Pancreas (tissue), 10 donors: ENCODE measurements at regions not wholly inside any gene's neighbourhood (a gene's known extent, or its start where the extent isn't known, plus 50 kb on each side); places are given as distances from the start of the nearest gene placed in this dataset.

ENCODE experiments used
- ATAC-seq, 4 donors: fragments of 200-7000 bp; cut with Tn5 transposase; one replicate each; pipeline versions ENCODE4 v1.8.0 to v1.9.1; 2020; ENCODE audit warnings: mild to moderate bottlenecking in 4 of 4, moderate library complexity in 4 of 4
- DNase-seq, 6 donors: peaks; one replicate each; pipeline ENCODE4 v3.0.0-alpha.2; 2020
- FAIRE-seq: peaks from 2 replicates; lab custom pipeline; 2012; peaks lifted over from hg19 to GRCh38; lab: Jason Lieb, UNC
- H3K27ac ChIP-seq, 4 donors: fragments of 200-600 bp; sonication (generic); 1 replicate in 3 of 4; 2 replicates in 1 of 4; pipeline versions ENCODE4 v1.5.0 to v1.8.0; 2020
- H3K27me3 ChIP-seq, 4 donors: fragments of 200-600 bp; one replicate each; pipeline ENCODE4 v1.8.0; 2021
- H3K36me3 ChIP-seq, 3 donors: fragments of 200-600 bp; sonication (generic) in 1 of 3; one replicate each; pipeline versions ENCODE4 v1.5.0 to v1.8.0; 2020 to 2021
- H3K4me1 ChIP-seq, 3 donors: fragments of 200-600 bp; one replicate each; pipeline ENCODE4 v1.8.0; 2021
- H3K4me3 ChIP-seq, 4 donors: fragments of 200-600 bp; sonication (generic) in 2 of 4; one replicate each; pipeline versions ENCODE4 v1.5.0 to v1.8.0; 2020 to 2021
- H3K9me3 ChIP-seq, 4 donors: fragments of 200-600 bp; one replicate each; pipeline ENCODE4 v1.8.0; 2021
- CTCF ChIP-seq, 4 donors: fragments of 200-600 bp; sonication (generic) in 3 of 4; IDR thresholded peaks; one replicate each; pipeline versions ENCODE4 v1.5.0 to v1.8.0; 2021; ENCODE audit warnings: antibody characterized with exemption in 4 of 4
- WGBS, 2 donors: extraction: QIAGEN DNeasy Blood & Tissue Kit; methylation state at CpG; one replicate each; pipeline ENCODE4 v1.1.7; 2013; 5-methylcytosine and 5-hydroxymethylcytosine counted together
- intact Hi-C, 3 donors: fragments of 100-400 bp; cut with DNase I; formaldehyde crosslinking; loops; one replicate each; pipeline versions ENCODE4 v1.11.1 to v1.14.2; 2022
- donor health status: healthy with polysubstance abuse.
- donor health status: DM: no; HTN: no; CAD: no; lungs with moderate emphysema.
- donor health status: DM: no; HTN: no; CAD: no.
- donor health status: control.
- donor health status: control.
- donor health status: Bipolar disorder and iron deficiency.
- donor health status: DM: yes; HTN: yes; CAD: no.
- donor health status: DM: no; HTN: no; CAD: no.
- donor health status: DM: no; HTN: no; CAD: no.
- donor health status: DM: yes; HTN: yes; CAD: no.

DNA sequence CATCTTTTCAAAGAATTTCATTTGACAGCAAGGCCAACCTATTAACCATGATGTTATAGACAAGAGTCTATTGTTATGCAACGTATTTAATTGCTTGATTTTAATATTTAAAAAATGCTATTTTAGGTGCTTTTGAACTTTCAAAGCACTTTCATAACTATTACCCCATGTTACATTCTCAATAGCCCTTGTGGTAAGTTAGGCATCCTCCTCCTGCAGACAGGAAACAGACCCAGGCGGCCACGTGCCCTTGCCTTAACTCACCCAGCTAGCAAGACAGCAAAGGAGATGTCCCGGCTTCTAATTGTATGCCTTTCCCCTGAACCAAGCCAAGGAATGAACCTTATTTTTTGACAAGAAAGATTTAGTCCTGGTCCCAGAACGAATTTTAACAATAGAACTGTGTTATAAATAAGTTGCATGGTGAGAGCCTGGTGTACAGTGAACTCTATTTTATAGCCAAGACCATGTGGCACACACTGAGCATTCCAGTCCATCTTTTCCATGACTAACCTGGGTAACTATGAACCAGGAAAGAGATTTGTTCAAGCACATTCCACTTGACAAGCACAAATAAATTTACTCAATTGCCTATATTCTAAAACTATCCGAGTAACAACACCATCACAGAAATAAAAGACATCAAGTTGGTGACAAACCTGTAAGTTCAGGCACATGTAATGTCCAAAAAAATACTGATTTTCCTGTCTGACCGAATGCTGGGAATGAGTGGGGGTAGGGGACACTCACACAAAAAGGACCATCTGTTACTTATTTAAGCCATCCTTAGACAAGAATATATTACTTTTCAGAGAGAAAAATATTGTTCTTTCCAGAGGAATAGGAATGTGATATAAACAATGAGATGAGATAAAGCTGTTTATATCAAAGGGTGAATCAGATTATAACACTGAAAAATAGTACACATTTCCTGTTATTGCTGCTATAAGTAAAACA is 163.0 kb downstream of the EFNB2 start:
- H3K9me3 ChIP-seq, result no peaks in the 10 kb centered on the region
- FAIRE-seq (no peak), DNase-seq (no peak), ATAC-seq (no peak)
- H3K27ac ChIP-seq, result no peak overlapping the region
- intact Hi-C loops, result no loop called here
- no peaks in the 10 kb centered on the region for H3K27me3 ChIP-seq
- WGBS, 2 donors, result 59 to 65% methylated on average over 7 of the region's 7 CpGs
- H3K4me3 ChIP-seq, result no peak overlapping the region
- no peaks in the 10 kb centered on the region for H3K4me1 ChIP-seq
- TF ChIP-seq CTCF (IDR thresholded peaks at IDR 0.05), result no peak
- no peaks in the 10 kb centered on the region for H3K36me3 ChIP-seq

DNA sequence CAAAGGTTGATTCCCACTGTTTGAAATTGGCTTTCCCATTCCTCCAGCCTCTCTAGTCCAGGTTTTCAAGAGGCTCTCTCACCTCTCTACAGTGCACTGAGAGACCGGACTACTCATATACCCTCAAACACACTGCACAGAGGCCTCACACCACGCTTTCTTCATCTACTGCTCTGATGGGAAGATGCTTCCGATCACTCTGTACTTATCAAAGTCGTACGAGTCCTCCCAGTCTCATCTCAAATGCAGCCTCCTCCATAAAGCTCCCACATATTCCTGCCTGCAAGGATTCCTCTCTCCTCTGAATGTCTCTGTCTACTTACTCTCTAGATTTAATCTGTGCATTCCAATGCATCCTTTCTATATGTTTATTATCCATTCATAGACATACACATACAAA is 164.4 kb downstream of the EFNB2 start:
- Histone ChIP-seq H3K36me3 (no peaks in the 10 kb centered on the region), H3K9me3 (no peaks in the 10 kb centered on the region), H3K27ac (no peak overlapping the region), H3K27me3 (no peaks in the 10 kb centered on the region), H3K4me1 (no peaks in the 10 kb centered on the region), H3K4me3 (no peak overlapping the region)
- ATAC-seq, result no peak
- no peak for FAIRE-seq
- WGBS, 2 donors, result 85 to 86% methylated on average over 5 of the region's 5 CpGs
- no peak for DNase-seq
- intact Hi-C loops, result no loop called here
- TF ChIP-seq CTCF (IDR thresholded peaks at IDR 0.05), result no peak

- Histone ChIP-seq H3K9me3 (no peaks in the 10 kb centered on the region), H3K4me1 (no peaks in the 10 kb centered on the region), H3K27ac (no peak overlapping the region), H3K4me3 (no peak overlapping the region), H3K36me3 (no peaks in the 10 kb centered on the region), H3K27me3 (no peaks in the 10 kb centered on the region)
- TF ChIP-seq CTCF (IDR thresholded peaks at IDR 0.05), result no peak
- FAIRE-seq (no peak), DNase-seq (no peak), ATAC-seq (no peak)
- 81 to 85% methylated on average over 2 of the region's 2 CpGs for WGBS, 2 donors
- intact Hi-C loops, result no loop called here
These were observed 165.6 kb downstream of the EFNB2 start for GRCh38 chr13:106369858-106370257.

DNA sequence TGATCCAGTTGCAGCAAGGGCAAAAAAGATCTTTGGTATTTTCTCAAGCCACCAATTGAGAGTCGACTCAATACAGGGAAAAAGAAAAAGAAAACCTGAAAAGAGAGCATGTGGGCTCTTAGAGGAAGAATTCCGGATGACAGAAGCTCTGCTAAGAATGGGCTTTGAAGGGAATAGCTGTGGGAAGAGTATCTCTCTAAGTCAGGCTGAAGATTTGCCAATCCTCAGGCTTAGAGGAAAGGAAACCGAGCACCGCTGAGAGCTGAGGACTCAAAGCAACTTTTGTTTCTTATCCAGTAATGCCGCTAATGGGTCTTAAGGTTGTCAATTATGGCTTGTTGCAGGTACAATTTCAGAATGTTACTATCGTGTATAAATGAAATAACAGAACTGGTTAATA is 166.4 kb downstream of the EFNB2 start:
- H3K4me3 ChIP-seq, result no peak overlapping the region
- H3K27ac ChIP-seq, result no peak overlapping the region
- intact Hi-C loops, result no loop called here
- no peak for DNase-seq
- 60 to 65% methylated on average over 6 of the region's 6 CpGs for WGBS, 2 donors
- TF ChIP-seq CTCF (IDR thresholded peaks at IDR 0.05), result no peak
- H3K9me3 ChIP-seq, result no peaks in the 10 kb centered on the region
- no peak for ATAC-seq
- FAIRE-seq, result no peak
- no peaks in the 10 kb centered on the region for H3K4me1 ChIP-seq
- no peaks in the 10 kb centered on the region for H3K27me3 ChIP-seq
- no peaks in the 10 kb centered on the region for H3K36me3 ChIP-seq

DNA sequence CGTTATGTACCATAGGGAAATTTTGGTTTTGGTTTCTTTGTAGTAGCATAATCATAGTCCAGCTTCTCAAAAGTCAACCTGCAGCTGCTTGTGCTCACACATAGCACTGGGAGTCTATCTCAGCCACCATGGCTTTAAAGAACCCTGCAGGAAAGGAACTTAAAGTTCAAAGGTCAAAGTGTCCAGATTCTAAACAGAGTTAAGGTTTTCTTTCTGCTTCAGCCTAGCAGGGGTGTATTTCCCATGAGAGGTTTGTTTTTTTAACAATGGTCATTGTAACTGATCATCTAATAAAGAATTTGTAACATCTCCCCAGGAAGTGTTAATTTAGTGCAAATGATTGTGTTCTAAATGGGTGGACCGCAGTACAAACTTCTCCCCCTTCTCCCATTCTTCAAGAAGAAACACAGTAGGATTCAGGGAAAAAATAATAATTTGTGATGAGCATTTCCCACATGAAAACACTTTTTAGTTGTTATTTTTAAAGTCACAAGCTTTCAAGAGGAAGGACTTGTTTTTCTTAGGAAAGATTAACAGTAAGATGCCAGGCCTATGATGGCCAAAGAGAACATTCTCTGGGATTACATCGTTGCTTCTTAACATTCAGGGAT is 168.0 kb downstream of the EFNB2 start:
- H3K4me1 ChIP-seq, result no peaks in the 10 kb centered on the region
- H3K9me3 ChIP-seq, result no peaks in the 10 kb centered on the region
- WGBS, 2 donors, result 82 to 91% methylated on average over 3 of the region's 3 CpGs
- H3K27me3 ChIP-seq, result no peaks in the 10 kb centered on the region
- H3K27ac ChIP-seq, result no peak overlapping the region
- no peak for ATAC-seq
- intact Hi-C loops, result no loop called here
- no peak overlapping the region for H3K4me3 ChIP-seq
- DNase-seq, result no peak
- no peaks in the 10 kb centered on the region for H3K36me3 ChIP-seq
- no peak for FAIRE-seq
- no peak for TF ChIP-seq CTCF (IDR thresholded peaks at IDR 0.05)
